EL (cell line): ENCODE measurements at regions not wholly inside any gene's neighbourhood (a gene's known extent, or its start where the extent isn't known, plus 50 kb on each side); places are given as distances from the start of the nearest gene placed in this dataset.
A peak's percentile ranks its signal among the peaks of the same experiment; 100 is the strongest.

Source experiments
- DNase-seq: peaks from one replicate; pipeline ENCODE4 v3.0.0-alpha.2; 2016

GRCh38 chr9:80400624-80401230 is 829.0 kb downstream of the TLE4 start:
- no peak for DNase-seq

GRCh38 chr9:80399606-80400005 is 827.8 kb downstream of the TLE4 start:
- no peak for DNase-seq

DNA sequence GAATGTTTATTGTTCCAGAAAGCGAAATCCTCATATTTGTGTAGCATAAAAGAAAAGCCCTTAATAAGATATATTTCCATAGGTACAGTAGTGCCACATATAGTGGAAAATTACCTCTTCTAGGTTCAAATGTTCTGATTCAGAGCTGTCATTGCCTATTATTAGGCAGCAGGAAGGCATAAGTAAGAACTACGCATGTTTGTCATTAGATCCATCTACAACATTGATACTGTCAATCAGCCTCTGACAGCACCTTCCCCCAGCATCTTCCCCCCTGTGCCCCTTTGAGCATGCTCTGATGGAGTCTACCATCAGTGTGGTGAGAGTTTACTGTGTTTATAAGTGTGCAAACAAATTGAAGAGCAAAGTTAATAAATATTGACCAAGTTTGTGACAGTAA is 816.1 kb downstream of the TLE4 start:
- DNase-seq: no peak

- DNase-seq: no peak
Measured at GRCh38 chr9:80385246-80385645, 813.5 kb downstream of the TLE4 start.

DNA sequence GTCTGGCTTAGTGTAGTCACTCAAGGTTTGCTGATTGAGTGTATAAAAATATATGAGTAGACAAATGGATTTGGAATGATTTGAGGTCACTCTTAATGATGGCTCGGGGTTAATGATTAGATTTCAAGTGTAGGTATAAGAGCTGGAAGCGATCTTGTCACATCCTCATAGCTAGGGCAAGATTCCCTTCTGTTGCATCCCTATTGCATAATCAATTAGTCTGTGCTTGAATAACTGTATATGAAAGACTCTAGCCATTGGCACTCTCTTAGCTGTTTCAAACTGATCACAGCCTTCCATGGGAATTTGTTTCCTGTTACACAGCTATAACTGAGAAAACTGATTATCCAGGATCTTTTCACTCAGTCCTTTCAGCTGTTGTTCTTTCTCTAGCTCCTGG is 811.6 kb downstream of the TLE4 start:
- no peak for DNase-seq

- DNase-seq: no peak
Measured at GRCh38 chr9:80382211-80382891, 810.6 kb downstream of the TLE4 start.

DNA sequence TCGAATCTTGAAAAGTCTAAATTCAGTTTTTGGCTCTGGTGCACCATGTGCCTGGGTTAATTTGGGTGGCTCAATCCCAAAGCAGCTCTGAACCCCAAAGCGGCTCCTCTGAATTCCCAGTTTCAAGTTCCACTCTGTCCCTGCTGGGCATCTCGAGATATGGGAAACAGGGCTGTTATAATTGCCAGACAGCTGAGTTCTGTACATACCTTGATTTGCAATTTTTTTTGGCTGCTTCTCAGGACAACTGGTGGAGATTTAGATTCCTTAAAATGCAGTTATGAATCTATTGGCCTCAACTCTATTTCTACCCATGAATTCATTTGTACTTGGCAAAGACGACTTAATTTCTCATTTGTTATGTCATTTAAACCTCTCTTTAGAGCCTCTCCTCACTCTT is 808.5 kb downstream of the TLE4 start:
- no peak for DNase-seq

- DNase-seq: no peak
Measured at GRCh38 chr9:80378669-80379293, 807.0 kb downstream of the TLE4 start.

DNA sequence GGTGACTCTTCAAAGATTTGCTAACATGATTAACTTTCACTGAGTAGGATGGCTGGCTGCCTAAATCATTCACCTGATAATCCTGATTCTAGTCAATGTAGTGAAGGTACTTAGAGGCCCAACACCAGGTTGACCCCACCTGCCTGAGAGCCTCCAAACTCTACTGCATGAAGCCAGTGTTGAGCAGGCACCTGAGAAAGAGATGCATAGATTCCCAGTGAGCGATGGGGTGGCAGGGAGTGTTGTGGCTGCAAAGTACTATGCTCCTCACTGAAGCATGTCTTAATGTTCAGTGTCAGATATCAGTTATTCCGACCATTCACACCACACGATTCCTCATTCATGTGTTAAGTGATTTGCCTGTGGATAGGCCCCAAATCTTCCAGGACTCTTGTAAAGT is 804.4 kb downstream of the TLE4 start:
- no peak for DNase-seq

GRCh38 chr9:80375477-80375876 is 803.7 kb downstream of the TLE4 start:
- no peak for DNase-seq

DNA sequence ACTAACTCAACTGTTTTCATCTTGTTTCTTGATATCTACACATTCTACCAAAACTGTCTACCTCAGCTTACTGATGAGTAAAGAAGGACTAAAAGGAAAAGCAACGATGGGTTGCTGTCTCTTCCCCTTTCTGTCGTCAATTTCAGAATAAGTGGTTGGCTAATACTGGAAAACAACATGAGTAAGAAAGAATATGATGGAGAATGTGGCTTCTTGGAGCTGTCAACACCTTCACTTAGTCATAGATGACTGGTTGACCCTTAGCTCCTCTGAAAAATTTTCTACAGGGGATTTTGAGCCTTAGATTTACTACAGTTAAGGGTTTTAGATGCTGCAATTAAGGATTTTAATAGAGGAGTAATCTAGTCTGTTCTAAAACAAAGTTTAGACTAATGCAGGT is 797.9 kb downstream of the TLE4 start:
- peak; percentile 59 for DNase-seq

DNA sequence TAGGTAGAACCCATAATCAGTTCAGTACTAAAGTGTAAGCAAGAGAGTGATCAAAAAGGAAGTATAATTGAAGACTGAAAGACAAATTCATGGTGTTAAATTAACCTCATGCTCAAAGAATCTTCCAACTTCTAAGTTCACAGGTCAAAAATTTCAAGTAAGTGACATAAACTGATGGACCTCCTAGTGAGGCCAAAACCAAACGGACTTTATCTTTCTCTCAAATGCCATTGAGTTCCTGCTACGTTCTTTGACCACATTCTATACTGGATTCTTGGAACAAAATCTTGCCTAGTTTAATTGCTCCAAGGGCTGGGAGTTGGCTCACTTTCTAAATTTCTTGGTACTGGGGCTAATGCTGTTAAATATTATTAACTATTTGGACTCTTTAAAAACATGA is 794.9 kb downstream of the TLE4 start:
- DNase-seq: no peak

DNA sequence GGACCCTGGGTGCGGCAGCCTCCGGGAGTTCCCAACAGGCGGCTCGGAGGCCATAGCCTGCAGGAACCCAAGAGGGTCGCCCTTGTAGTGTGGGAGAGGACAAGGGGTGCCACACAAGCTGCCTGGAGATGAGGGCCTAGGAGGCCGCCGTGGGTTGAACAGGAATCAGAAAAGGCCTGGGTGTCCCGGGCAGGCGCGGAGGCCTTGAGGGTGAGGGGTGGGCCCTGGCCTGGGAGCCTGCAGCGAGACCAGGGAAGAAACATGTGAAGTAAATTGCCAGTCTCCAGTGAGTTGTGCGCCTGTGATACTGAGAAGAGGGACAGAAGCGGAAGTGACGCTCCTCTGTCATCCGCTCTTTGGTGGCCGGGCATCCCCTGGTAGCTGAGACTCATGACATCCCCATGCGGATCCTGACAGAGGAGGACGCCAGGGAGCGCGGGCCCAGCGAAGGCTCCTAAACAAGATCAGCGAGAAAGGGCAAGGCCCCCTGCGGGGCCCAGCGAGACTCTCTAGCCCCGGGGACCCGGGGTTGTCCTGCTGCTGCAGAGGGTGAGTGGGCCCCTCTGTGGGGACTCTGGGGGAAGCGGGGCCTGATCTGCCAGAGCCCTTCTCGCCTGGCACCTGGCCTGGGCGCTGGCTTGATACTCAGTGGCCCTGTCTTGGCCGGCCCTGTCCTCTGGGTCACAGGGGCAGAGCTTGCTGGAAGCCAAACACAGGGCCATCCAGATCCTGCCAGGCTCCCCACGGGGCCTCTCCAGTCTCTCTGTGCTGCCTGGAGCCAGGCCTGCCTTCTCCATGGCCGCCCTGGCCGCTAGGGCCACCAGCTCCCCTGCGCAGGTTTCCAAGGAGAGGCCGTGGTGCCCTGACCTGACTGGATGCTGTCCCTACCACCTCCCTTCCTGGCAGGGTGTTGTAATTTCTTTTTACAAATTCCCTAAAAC is 788.4 kb downstream of the TLE4 start:
- DNase-seq: no peak

DNA sequence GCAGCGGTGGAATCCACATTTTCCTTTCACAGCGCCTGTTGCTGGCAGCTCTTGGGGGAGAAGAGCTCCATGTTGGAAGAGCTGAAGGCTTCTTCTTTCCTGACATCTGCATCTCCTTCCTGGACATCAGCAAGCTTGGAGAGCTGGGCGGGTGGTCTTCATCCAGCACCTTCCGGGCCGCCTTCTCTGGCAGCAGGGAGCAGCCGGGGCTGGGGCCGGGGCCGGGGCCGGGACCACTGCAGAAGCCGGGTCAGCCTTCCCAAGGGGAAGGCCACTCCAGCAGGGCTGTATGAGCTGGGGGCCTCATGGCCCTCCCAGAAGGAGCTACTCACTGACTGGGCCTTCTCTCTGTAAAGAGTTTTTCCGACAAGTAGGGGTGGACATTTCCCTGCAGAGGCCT is 787.5 kb downstream of the TLE4 start:
- DNase-seq: no peak

- no peak for DNase-seq
Measured at GRCh38 chr9:80352967-80353366, 781.2 kb downstream of the TLE4 start.

GRCh38 chr9:80351612-80352011 is 779.8 kb downstream of the TLE4 start:
- DNase-seq: no peak

DNA sequence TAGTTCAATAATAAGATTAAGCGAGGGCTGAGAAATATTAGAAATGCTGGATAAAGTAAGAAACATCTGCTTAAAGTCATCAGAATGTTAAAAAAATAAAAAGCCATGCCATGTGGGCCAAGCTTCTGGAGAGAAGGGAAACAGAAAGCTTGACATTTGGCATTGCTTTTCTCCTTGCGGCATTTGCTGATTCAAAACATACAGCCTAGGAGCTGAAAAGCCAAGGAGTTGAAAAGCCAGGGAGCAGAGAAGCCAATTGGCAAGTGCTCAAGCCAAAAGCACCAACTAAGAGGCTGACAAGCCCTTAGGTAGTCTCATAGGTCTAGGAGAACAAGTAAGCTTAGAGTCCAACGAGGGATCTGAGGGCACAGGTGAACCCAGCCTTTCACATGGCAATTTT is 754.3 kb downstream of the TLE4 start:
- no peak for DNase-seq

GRCh38 chr9:80320916-80321315 is 749.2 kb downstream of the TLE4 start:
- DNase-seq: peak; percentile 45

- DNase-seq: peak; percentile 53
Measured at GRCh38 chr9:80320480-80320879, 748.7 kb downstream of the TLE4 start.

DNA sequence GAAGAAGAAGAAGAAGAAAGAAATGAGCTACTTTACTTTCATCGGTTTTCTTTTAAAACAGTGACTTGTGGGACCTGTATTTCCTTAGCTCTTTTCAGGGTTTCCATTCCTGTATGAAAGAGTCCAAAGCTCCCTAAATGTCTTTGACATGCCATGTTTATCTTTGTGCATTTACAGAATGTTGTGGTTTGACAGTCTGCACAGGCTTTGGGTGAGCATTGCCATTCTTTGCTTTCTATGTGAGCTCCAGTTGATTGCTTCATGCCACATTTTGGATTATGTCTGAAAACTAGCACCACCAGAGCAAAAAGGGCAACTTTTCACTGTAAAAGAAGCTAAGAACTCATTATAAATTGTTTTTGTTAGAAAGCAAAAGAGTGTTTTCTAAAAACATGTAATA is 733.4 kb downstream of the TLE4 start:
- no peak for DNase-seq

GRCh38 chr9:80294955-80295354 is 723.2 kb downstream of the TLE4 start:
- DNase-seq: no peak

DNA sequence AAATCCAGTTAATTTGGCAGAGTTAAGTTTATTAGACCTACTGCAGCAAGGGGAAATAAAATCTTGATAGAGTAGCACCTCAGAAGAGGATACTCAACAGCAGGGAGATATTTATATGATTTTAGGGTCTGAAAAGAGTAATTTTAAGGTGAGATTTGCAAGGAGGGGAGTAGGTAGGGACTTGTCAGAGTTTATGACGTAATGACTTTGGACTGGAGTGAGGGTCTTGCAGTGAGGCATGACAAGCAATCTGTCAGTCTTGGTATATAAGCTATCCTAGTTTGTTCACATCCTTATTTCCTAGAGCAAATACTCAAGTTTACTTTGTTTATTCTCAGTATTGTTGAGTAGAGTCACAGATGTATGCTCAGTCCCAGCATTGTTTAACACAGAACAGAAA is 722.6 kb downstream of the TLE4 start:
- no peak for DNase-seq

DNA sequence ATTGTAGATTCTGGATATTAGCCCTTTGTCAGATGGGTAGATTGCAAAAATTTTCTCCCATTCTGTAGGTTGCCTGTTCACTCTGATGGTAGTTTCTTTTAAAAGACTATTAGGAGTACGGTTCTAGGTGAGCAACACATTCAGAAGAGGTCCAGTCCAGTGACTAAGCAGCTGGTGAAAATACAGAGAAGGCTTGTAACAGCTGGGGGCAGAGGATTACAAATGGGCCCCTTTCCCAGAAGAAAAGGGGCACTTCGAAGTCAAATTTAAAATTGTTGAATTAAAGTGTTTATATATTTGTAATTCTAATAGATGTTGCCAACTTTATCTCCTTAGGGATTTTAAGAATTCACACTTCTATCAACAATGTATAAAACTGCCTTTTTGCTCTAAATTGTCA is 720.5 kb downstream of the TLE4 start:
- DNase-seq: no peak

DNA sequence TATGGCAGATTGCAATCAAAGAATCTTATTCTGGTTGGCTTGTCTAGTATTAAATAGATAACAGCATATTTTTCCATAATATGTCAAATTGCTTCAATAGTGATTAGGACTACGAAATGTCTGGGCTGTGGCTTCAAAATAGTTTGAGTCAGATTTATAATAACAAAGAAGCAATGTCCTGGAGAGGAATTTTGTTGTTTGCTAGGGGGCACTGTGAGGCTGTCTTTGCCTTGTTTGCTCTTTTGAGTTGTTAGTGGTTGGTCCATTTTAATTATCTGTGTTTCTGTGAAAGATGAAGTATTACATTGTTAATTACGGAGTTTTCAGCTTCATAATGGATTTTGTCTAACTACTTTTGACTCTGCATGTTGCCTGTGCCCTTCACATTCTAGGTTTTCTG is 713.6 kb downstream of the TLE4 start:
- DNase-seq: peak; percentile 12
